ENCODE measurements at regions not wholly inside any gene's neighbourhood (a gene's known extent, or its start where the extent isn't known, plus 50 kb on each side); places are given as distances from the start of the nearest gene placed in this dataset.

- no peak for TF ChIP-seq CBX5 (IDR thresholded peaks at IDR 0.05; ENCODE audit: low read depth, low read length)
- TF ChIP-seq PHF8 (conservative IDR thresholded peaks at IDR 0.05; ENCODE audit: low read depth, low read length) = no peak
- no peak for TF ChIP-seq POLR2A (IDR thresholded peaks at IDR 0.05; ENCODE audit: control extremely low read depth in 1 of 2, low read depth in 2 of 2, low read length in 2 of 2)
- no peak for TF ChIP-seq ATF2 (IDR thresholded peaks at IDR 0.05; ENCODE audit: low read length)
- no peak for TF ChIP-seq HDAC2 (IDR thresholded peaks at IDR 0.05; ENCODE audit: borderline replicate concordance in 1 of 2, low read depth in 2 of 2, low read length in 2 of 2)
Measured at GRCh38 chr13:103246581-103247200, 180.5 kb upstream of the SLC10A2 start.
